ENCODE measurements at regions not wholly inside any gene's neighbourhood (a gene's known extent, or its start where the extent isn't known, plus 50 kb on each side); places are given as distances from the start of the nearest gene placed in this dataset.

GRCh38 chr20:24736844-24737211 is 212.2 kb upstream of the CST7 start:
- H3K4me1 ChIP-seq (replicated peaks in 1 of 2; ENCODE audit: control insufficient read depth in 2 of 2, insufficient read depth in 2 of 2, low read length in 2 of 2): no peaks in the 10 kb centered on the region
- H3K4me2 ChIP-seq (ENCODE audit: insufficient read depth, low read length): no peak overlapping the region
- H2AFZ ChIP-seq (ENCODE audit: low read depth, low read length): no peak overlapping the region
- CTCF ChIA-PET (ENCODE audit: low intra/inter-chr PET ratio): no interaction called here
- H3K79me2 ChIP-seq (ENCODE audit: control insufficient read depth, insufficient read depth, low read length): no peaks in the 10 kb centered on the region
- no peak overlapping the region for H3K27ac ChIP-seq (ENCODE audit: extremely low read depth, low read depth, low read length)
- no peak for FAIRE-seq
- ATAC-seq: no peak
- no peak for DNase-seq (ENCODE audit: extremely low read depth in 1 of 4, low spot score in 3 of 4)
- no peaks in the 10 kb centered on the region for H4K20me1 ChIP-seq (replicated peaks; ENCODE audit: control insufficient read depth, insufficient read depth, low read length)
- no peaks in the 10 kb centered on the region for H3K9me1 ChIP-seq (ENCODE audit: control insufficient read depth, insufficient read depth, low read length)
- 0% methylated on average over 4 of the region's 5 CpGs for WGBS (ENCODE audit: insufficient coverage, low coverage, missing lambda C conversion rate)
- peaks cover 0 to 5% of the 10 kb centered on the region in 2 experiments; a peak in 1 of 5 replicates for H3K27me3 ChIP-seq (ENCODE audit: control insufficient read depth in 2 of 2, insufficient read depth in 2 of 2, low read length in 2 of 2)
- intact Hi-C loops (cut with micrococcal nuclease): no loop called here
- no peak overlapping the region for H3K9ac ChIP-seq (ENCODE audit: insufficient read depth in 1 of 2, low read depth in 2 of 2, low read length in 2 of 2)
- BruUV-seq (replicated peaks): no TSS peak
- no peaks in the 10 kb centered on the region for H3K9me3 ChIP-seq (replicated peaks; ENCODE audit: control insufficient read depth, insufficient read depth, low read depth, low read length)
- H3K4me3 ChIP-seq: no peak overlapping the region
- in situ Hi-C loops (cut with MboI): no loop called here
- TF ChIP-seq ILK (tag; IDR thresholded peaks at IDR 0.05; ENCODE audit: borderline replicate concordance, low read depth) (no peak), TBL1XR1 (IDR thresholded peaks at IDR 0.05; ENCODE audit: low read length in 2 of 2) (no peak), SOX6 (IDR thresholded peaks at IDR 0.05) (no peak), ZNF57 (CRISPR knock-in tag; IDR thresholded peaks at IDR 0.05) (no peak), ARID1B (IDR thresholded peaks at IDR 0.05) (no peak), ZKSCAN1 (IDR thresholded peaks at IDR 0.05; ENCODE audit: low read depth, low read length) (no peak)
- POLR2A ChIA-PET: interaction anchor here (0.7 kb wide), 1 partner anchor 790 kb away, joined by 3 read pairs; no protein-coding TSS in a partner anchor
- no peaks in the 10 kb centered on the region for H3K36me3 ChIP-seq (ENCODE audit: control insufficient read depth, insufficient read depth, low read length)

GRCh38 chr20:24737212-24737850 is 211.7 kb upstream of the CST7 start:
- no peak for ATAC-seq
- no peaks in the 10 kb centered on the region for H3K9me3 ChIP-seq (replicated peaks; ENCODE audit: control insufficient read depth, insufficient read depth, low read depth, low read length)
- in situ Hi-C loops (cut with MboI): no loop called here
- no peak overlapping the region for H2AFZ ChIP-seq (ENCODE audit: low read depth, low read length)
- no peaks in the 10 kb centered on the region for H3K9me1 ChIP-seq (ENCODE audit: control insufficient read depth, insufficient read depth, low read length)
- H3K9ac ChIP-seq (ENCODE audit: insufficient read depth in 1 of 2, low read depth in 2 of 2, low read length in 2 of 2): no peak overlapping the region
- H3K4me2 ChIP-seq (ENCODE audit: insufficient read depth, low read length): no peak overlapping the region
- no peaks in the 10 kb centered on the region for H4K20me1 ChIP-seq (replicated peaks; ENCODE audit: control insufficient read depth, insufficient read depth, low read length)
- 0% methylated on average over 5 of the region's 10 CpGs for WGBS (ENCODE audit: insufficient coverage, low coverage, missing lambda C conversion rate)
- no peaks in the 10 kb centered on the region for H3K79me2 ChIP-seq (ENCODE audit: control insufficient read depth, insufficient read depth, low read length)
- H3K4me3 ChIP-seq: no peak overlapping the region
- no peaks in the 10 kb centered on the region for H3K4me1 ChIP-seq (replicated peaks in 1 of 2; ENCODE audit: control insufficient read depth in 2 of 2, insufficient read depth in 2 of 2, low read length in 2 of 2)
- peaks cover 0 to 5% of the 10 kb centered on the region in 2 experiments; a peak in 1 of 5 replicates for H3K27me3 ChIP-seq (ENCODE audit: control insufficient read depth in 2 of 2, insufficient read depth in 2 of 2, low read length in 2 of 2)
- ChIA-PET CTCF (ENCODE audit: low intra/inter-chr PET ratio) (no interaction called here), POLR2A (interaction anchor here (0.7 kb wide), 1 partner anchor 790 kb away, joined by 3 read pairs; no protein-coding TSS in a partner anchor)
- H3K36me3 ChIP-seq (ENCODE audit: control insufficient read depth, insufficient read depth, low read length): no peaks in the 10 kb centered on the region
- H3K27ac ChIP-seq (ENCODE audit: extremely low read depth, low read depth, low read length): no peak overlapping the region
- TF ChIP-seq POLR3A (IDR thresholded peaks at IDR 0.05; ENCODE audit: borderline replicate concordance, extremely low read depth, insufficient read depth, insufficient read length) (no peak), PRDM10 (IDR thresholded peaks at IDR 0.05; ENCODE audit: partially characterized antibody) (no peak), JUN (IDR thresholded peaks at IDR 0.05; ENCODE audit: borderline replicate concordance, low read depth, low read length) (no peak), JUN (CRISPR knock-in tag; IDR thresholded peaks at IDR 0.05; ENCODE audit: borderline replicate concordance) (no peak), SAFB (IDR thresholded peaks at IDR 0.05; ENCODE audit: borderline replicate concordance, low read depth, low read length) (no peak), PHF21A (IDR thresholded peaks at IDR 0.05; ENCODE audit: borderline replicate concordance, low read depth) (no peak), ZFP30 (CRISPR knock-in tag; IDR thresholded peaks at IDR 0.05; ENCODE audit: borderline replicate concordance) (no peak)
- FAIRE-seq: no peak
- DNase-seq (ENCODE audit: extremely low read depth in 1 of 4, low spot score in 3 of 4): no peak
- intact Hi-C loops (cut with micrococcal nuclease): no loop called here
- BruUV-seq (replicated peaks): no TSS peak
